Brain microvascular endothelial cell (primary cell): ENCODE measurements at regions not wholly inside any gene's neighbourhood (a gene's known extent, or its start where the extent isn't known, plus 50 kb on each side); places are given as distances from the start of the nearest gene placed in this dataset.

Source experiments
- DNase-seq: peaks from one replicate; pipeline ENCODE4 v3.0.0-alpha.2; 2020
- H3K27ac ChIP-seq: fragments of 250-450 bp; sonication (Bioruptor Pico); 2 replicates; pipeline ENCODE4 v1.5.1; 2020; ENCODE audit warnings: mild to moderate bottlenecking, moderate library complexity
- H3K27me3 ChIP-seq: fragments of 250-450 bp; sonication (Bioruptor Pico); replicated peaks from 2 replicates; pipeline ENCODE4 v1.5.1; 2020; ENCODE audit warnings: mild to moderate bottlenecking
- H3K36me3 ChIP-seq: fragments of 250-450 bp; sonication (Bioruptor Pico); replicated peaks from 2 replicates; pipeline ENCODE4 v1.5.1; 2020; ENCODE audit warnings: mild to moderate bottlenecking
- H3K4me3 ChIP-seq: 2 replicates; pipeline ENCODE4 v1.5.1; 2011; ENCODE audit warnings: low read depth, mild to moderate bottlenecking, control low read depth, low read length, moderate library complexity
- in situ Hi-C: cut with HindIII; loops from 2 replicates; pipeline ENCODE4 v1.10.0; 2017; ENCODE audit warnings: low sequenced_read_pairs, low pct_ligation_motif_present
- TF ChIP-seq, protein P1 (sequence below): IDR thresholded peaks from 2 replicates; pipeline ENCODE4 v1.5.1; 2011; ENCODE audit warnings: low read depth, mild to moderate bottlenecking, moderate library complexity, low read length, control low read depth, inconsistent platforms; ENCODE audit errors: missing control alignments

DNA sequence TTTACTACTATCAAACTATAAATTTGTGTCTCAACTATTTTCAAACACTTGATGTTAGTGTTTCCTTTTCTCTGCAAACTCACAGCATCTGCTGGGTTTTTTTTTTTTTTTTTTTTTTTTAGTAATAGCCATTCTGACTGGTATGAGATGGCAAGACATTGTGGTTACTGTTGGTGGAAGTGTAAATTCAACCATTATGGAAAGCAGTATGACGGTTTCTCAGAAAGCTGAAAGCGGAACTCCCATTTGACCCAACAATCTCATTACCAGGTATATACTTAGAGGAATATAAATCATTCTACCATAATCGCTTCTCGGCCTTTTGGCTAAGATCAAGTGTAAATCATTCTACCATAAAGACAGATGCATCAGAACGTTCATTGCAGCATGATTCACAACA lies 608.3 kb upstream of the ZP4 start:
- Histone ChIP-seq H3K27me3 (no peaks in the 10 kb centered on the region), H3K36me3 (no peaks in the 10 kb centered on the region), H3K4me3 (no peak overlapping the region), H3K27ac (no peak overlapping the region)
- in situ Hi-C loops, result no loop called here
- TF ChIP-seq, protein P1, sequence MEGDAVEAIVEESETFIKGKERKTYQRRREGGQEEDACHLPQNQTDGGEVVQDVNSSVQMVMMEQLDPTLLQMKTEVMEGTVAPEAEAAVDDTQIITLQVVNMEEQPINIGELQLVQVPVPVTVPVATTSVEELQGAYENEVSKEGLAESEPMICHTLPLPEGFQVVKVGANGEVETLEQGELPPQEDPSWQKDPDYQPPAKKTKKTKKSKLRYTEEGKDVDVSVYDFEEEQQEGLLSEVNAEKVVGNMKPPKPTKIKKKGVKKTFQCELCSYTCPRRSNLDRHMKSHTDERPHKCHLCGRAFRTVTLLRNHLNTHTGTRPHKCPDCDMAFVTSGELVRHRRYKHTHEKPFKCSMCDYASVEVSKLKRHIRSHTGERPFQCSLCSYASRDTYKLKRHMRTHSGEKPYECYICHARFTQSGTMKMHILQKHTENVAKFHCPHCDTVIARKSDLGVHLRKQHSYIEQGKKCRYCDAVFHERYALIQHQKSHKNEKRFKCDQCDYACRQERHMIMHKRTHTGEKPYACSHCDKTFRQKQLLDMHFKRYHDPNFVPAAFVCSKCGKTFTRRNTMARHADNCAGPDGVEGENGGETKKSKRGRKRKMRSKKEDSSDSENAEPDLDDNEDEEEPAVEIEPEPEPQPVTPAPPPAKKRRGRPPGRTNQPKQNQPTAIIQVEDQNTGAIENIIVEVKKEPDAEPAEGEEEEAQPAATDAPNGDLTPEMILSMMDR, result no peak
- DNase-seq, result no peak

DNA sequence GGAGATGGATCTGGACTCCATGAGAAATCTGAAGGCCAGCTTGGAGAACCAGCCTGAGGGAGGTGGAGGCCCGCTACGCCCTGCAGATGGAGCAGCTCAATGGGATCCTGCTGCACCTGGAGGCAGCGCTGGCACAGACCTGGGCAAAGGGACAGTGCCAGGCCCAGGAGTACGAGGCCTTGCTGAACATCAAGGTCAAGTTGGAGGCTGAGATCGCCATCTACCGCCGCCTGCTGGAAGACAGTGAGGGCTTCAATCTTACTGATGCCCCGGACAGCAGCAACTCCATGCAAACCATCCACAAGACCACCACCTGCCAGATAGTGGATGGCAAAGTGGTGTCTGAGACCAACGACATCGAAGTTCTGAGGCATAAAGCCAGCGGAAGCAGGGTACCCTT lies 601.5 kb upstream of the ZP4 start:
- TF ChIP-seq, protein P1, result no peak
- Histone ChIP-seq H3K36me3 (no peaks in the 10 kb centered on the region), H3K27me3 (no peaks in the 10 kb centered on the region), H3K4me3 (no peak overlapping the region), H3K27ac (no peak overlapping the region)
- no peak for DNase-seq
- in situ Hi-C loops, result no loop called here

DNA sequence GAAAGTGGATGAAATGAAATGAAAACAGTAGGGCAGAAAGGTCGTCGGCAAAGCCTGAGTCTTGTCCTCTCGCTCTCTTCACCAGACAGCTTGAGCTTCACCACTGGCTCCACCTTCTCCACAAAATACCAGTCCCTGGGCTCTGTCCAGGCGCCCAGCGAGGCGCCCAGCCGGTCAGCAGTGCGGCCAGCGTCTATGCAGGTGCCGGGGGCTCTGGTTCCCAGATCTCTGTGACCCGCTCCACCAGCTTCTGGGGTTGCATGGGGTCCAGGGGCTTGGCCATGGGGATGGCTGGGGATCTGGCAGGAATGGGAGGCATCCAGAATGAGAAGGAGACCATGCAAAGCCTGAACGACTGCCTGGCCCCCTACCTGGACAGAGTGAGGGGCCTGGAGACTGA lies 600.5 kb upstream of the ZP4 start:
- no peak overlapping the region for H3K27ac ChIP-seq
- TF ChIP-seq, protein P1, result no peak
- no peak for DNase-seq
- no peak overlapping the region for H3K4me3 ChIP-seq
- in situ Hi-C loops, result no loop called here
- H3K36me3 ChIP-seq, result no peaks in the 10 kb centered on the region
- no peaks in the 10 kb centered on the region for H3K27me3 ChIP-seq

DNA sequence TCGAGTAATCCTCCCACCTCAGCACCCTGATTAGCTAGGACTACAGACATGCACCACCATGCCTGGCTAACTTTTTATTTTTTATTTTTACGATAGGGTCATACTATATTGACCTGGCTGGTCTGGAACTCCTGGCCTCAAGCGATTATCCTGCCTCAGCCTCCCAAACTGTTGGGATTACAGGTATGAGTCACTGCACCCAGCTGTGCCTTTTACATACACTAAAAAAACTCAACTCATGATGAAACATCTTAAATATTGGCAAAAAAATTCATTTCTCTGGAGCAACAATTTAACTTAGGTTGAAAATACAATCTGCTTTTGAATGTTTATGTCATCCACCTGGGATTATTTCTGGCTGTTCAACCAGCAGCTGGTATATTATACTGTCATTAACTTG lies 598.3 kb upstream of the ZP4 start:
- TF ChIP-seq, protein P1, result no peak
- Histone ChIP-seq H3K27ac (no peak overlapping the region), H3K4me3 (no peak overlapping the region), H3K27me3 (no peaks in the 10 kb centered on the region), H3K36me3 (no peaks in the 10 kb centered on the region)
- in situ Hi-C loops, result no loop called here
- no peak for DNase-seq

DNA sequence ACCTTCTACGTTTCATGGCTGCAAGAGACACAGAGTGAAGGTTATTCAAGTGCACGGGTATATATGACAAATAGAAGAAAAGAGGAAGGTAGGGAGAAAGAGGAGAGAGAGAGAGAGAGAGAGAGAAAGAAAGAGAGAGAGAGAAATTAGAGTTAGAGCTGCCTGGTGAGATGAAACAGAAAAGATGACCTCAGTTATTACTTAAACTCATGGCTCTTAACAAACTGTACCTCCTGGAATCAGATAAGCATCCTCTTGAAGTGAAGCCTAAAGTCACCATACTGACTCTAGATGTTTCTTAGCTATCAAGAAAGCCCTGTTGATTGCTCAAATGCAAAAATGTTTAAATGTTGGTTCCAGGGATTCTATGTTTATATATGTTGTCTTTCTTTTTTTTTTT lies 597.7 kb upstream of the ZP4 start:
- in situ Hi-C loops, result no loop called here
- no peak for DNase-seq
- TF ChIP-seq, protein P1, result no peak
- Histone ChIP-seq H3K27me3 (no peaks in the 10 kb centered on the region), H3K36me3 (no peaks in the 10 kb centered on the region), H3K27ac (peak overlapping the region; percentile 62), H3K4me3 (no peak overlapping the region)

DNA sequence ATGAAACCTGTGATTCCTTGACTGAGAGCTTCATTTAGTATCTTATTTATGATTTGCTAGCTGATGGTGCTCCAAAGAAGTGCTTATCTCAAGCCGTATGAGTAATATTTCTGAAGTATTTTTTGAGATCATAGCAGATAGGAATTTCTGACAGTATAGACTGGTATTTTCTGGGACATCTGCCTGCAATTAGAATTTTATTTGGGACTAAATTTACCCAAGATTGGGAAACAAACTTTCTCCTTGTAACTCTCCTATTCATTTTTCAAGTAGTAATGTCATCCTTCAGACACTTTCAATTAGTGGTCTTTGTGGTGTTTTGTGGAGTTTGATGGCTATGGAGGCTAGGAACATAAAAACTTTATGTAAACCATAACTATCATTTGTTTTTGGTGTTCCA lies 597.2 kb upstream of the ZP4 start:
- TF ChIP-seq, protein P1, result no peak
- Histone ChIP-seq H3K4me3 (no peak overlapping the region), H3K36me3 (no peaks in the 10 kb centered on the region), H3K27me3 (no peaks in the 10 kb centered on the region), H3K27ac (peak overlapping the region; percentile 62)
- in situ Hi-C loops, result no loop called here
- no peak for DNase-seq
